RKO (cell line): ENCODE measurements at regions not wholly inside any gene's neighbourhood (a gene's known extent, or its start where the extent isn't known, plus 50 kb on each side); places are given as distances from the start of the nearest gene placed in this dataset.
"Not testable (repeated sequence)": the region's sequence is repeated elsewhere in the genome, so short reads cannot be mapped to it uniquely, and the experiment has no call there.

Experiments used
- DNase-seq: peaks from one replicate; pipeline ENCODE4 v3.0.0-alpha.2; 2016; ENCODE audit warnings: low spot score

GRCh38 chr18:22816266-22817176 lies 116.6 kb upstream of the RBBP8 start:
- DNase-seq = no peak

GRCh38 chr18:22817844-22818243 lies 115.3 kb upstream of the RBBP8 start:
- no peak for DNase-seq

GRCh38 chr18:22822024-22822423 lies 111.1 kb upstream of the RBBP8 start:
- DNase-seq = no peak

- no peak for DNase-seq
These were observed 110.2 kb upstream of the RBBP8 start for GRCh38 chr18:22822841-22823508.

GRCh38 chr18:22826726-22827125 lies 106.4 kb upstream of the RBBP8 start:
- DNase-seq = no peak

- DNase-seq = no peak
These were observed 105.9 kb upstream of the RBBP8 start for GRCh38 chr18:22827216-22827615.

- no peak for DNase-seq
These were observed 105.4 kb upstream of the RBBP8 start for GRCh38 chr18:22827741-22828140.

- peak; percentile 18 for DNase-seq
These were observed 105.0 kb upstream of the RBBP8 start for GRCh38 chr18:22828171-22828570.

GRCh38 chr18:22828583-22828982 lies 104.5 kb upstream of the RBBP8 start:
- not testable (repeated sequence) for DNase-seq

GRCh38 chr18:22829781-22830180 lies 103.3 kb upstream of the RBBP8 start:
- no peak for DNase-seq

GRCh38 chr18:22830511-22830910 lies 102.6 kb upstream of the RBBP8 start:
- DNase-seq = no peak

- DNase-seq = no peak
These were observed 101.7 kb upstream of the RBBP8 start for GRCh38 chr18:22831441-22831904.

GRCh38 chr18:22836932-22837331 lies 96.2 kb upstream of the RBBP8 start:
- DNase-seq = no peak

GRCh38 chr18:22838221-22838620 lies 94.9 kb upstream of the RBBP8 start:
- no peak for DNase-seq

GRCh38 chr18:22838639-22839277 lies 94.4 kb upstream of the RBBP8 start:
- no peak for DNase-seq

- no peak for DNase-seq
These were observed 93.7 kb upstream of the RBBP8 start for GRCh38 chr18:22839340-22839821.

GRCh38 chr18:22840606-22841144 lies 92.5 kb upstream of the RBBP8 start:
- no peak for DNase-seq

GRCh38 chr18:22841840-22842239 lies 91.3 kb upstream of the RBBP8 start:
- DNase-seq = no peak

- no peak for DNase-seq
These were observed 88.9 kb upstream of the RBBP8 start for GRCh38 chr18:22844190-22844589.

GRCh38 chr18:22844628-22845027 lies 88.5 kb upstream of the RBBP8 start:
- no peak for DNase-seq

GRCh38 chr18:22846088-22846683 lies 86.9 kb upstream of the RBBP8 start:
- peak; percentile 42 for DNase-seq

GRCh38 chr18:22846697-22847096 lies 86.4 kb upstream of the RBBP8 start:
- DNase-seq = no peak
